ENCODE measurements at regions not wholly inside any gene's neighbourhood (a gene's known extent, or its start where the extent isn't known, plus 50 kb on each side); places are given as distances from the start of the nearest gene placed in this dataset.
"Not testable (repeated sequence)": the region's sequence is repeated elsewhere in the genome, so short reads cannot be mapped to it uniquely, and the experiment has no call there.

DNA sequence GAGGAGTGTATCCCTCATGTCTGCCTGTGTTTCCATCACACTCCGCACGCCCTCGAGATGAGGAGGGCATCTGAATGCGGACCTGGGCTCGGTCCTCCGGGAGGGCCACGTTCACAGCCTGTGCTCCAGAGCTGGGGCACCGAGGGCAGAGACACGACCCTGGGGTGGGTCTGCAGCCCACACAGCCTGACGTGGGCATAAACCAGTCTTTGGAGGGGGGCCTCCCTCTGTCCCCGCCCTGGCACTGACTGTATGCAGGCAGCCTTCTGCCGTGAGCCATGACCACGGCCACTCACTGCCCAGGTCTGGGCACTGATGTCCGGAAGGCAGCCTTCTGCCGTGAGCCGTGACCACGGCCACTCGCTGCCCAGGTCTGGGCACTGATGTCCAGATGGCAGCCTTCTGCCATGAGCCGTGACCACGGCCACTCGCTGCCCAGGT lies 1425.1 kb downstream of the BRD1 start:
- no peak for DNase-seq (ENCODE audit: extremely low read depth, insufficient read length)
- no peak overlapping the region for H3K4me3 ChIP-seq (replicated peaks; ENCODE audit: low read depth, low read length)
- TF ChIP-seq, protein P1, sequence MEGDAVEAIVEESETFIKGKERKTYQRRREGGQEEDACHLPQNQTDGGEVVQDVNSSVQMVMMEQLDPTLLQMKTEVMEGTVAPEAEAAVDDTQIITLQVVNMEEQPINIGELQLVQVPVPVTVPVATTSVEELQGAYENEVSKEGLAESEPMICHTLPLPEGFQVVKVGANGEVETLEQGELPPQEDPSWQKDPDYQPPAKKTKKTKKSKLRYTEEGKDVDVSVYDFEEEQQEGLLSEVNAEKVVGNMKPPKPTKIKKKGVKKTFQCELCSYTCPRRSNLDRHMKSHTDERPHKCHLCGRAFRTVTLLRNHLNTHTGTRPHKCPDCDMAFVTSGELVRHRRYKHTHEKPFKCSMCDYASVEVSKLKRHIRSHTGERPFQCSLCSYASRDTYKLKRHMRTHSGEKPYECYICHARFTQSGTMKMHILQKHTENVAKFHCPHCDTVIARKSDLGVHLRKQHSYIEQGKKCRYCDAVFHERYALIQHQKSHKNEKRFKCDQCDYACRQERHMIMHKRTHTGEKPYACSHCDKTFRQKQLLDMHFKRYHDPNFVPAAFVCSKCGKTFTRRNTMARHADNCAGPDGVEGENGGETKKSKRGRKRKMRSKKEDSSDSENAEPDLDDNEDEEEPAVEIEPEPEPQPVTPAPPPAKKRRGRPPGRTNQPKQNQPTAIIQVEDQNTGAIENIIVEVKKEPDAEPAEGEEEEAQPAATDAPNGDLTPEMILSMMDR (IDR thresholded peaks at IDR 0.05; ENCODE audit: insufficient read depth, low read length, poor library complexity, severe bottlenecking), result no peak
- no peaks in the 10 kb centered on the region for H3K27me3 ChIP-seq (replicated peaks; ENCODE audit: control insufficient read depth, insufficient read depth, low read length)
- H3K36me3 ChIP-seq (ENCODE audit: control insufficient read depth, insufficient read depth, low read length), result no peaks in the 10 kb centered on the region

DNA sequence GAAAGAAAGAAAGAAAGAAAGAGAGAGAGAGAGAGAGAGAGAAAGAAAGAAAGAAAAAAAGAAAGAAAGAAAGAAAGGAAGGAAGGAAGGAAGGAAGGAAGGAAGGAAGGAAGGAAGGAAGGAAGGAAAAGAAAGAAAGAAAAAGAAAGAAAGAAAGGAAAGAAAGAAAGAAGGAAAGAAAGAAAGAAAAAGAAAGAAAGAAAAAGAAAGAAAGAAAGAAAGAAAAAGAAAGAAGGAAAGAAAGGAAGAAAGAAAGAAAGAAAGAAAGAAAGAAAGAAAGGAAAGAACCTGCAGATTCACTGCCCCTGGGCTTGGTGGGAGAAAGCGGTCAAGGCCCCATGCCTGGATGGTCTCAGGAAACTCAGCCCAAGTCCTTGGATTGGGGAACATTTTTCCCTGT lies 1426.2 kb downstream of the BRD1 start:
- DNase-seq (ENCODE audit: extremely low read depth, insufficient read length); H3K36me3 ChIP-seq (ENCODE audit: control insufficient read depth, insufficient read depth, low read length); H3K4me3 ChIP-seq (replicated peaks; ENCODE audit: low read depth, low read length); H3K27me3 ChIP-seq (replicated peaks; ENCODE audit: control insufficient read depth, insufficient read depth, low read length): not testable (repeated sequence)

DNA sequence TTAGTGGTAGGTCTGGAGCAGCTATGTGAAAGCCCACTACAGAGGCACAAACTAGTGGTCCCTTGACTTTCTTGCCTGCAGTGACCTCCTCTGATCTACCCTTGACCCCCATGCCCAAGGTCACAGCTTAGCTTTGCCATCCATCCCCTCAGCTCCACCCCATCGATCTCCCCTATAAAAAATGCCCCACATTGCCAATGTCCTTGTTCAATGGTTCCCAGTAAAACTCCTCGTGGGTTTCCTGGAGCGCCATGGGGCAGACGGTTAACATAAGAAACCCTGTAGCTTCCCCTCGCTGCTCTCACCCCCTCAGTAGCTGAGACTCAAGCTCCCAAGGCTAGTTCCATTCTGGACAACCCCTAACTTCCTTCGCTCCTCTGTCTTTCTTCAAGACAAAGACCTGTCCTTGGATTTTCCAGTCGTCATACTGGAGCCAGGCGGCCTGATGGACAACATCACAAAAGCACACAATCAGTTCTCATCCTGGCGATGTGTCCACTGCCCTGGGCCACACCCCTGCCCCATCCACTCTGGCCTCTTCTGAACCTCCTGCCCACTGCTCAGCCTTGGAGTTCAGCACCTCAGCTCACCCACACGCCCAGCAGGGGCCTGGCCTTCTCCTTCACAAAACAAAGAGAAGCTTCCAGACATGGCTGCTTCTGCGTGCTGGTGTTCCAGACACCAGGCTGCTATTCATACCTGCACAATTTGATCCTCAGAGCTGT lies 1429.3 kb downstream of the BRD1 start:
- H3K36me3 ChIP-seq (ENCODE audit: control insufficient read depth, insufficient read depth, low read length), result no peaks in the 10 kb centered on the region
- H3K4me3 ChIP-seq (replicated peaks; ENCODE audit: low read depth, low read length), result no peak overlapping the region
- DNase-seq (ENCODE audit: extremely low read depth, insufficient read length), result no peak
- no peaks in the 10 kb centered on the region for H3K27me3 ChIP-seq (replicated peaks; ENCODE audit: control insufficient read depth, insufficient read depth, low read length)
- TF ChIP-seq, protein P1 (IDR thresholded peaks at IDR 0.05; ENCODE audit: insufficient read depth, low read length, poor library complexity, severe bottlenecking), result no peak

DNA sequence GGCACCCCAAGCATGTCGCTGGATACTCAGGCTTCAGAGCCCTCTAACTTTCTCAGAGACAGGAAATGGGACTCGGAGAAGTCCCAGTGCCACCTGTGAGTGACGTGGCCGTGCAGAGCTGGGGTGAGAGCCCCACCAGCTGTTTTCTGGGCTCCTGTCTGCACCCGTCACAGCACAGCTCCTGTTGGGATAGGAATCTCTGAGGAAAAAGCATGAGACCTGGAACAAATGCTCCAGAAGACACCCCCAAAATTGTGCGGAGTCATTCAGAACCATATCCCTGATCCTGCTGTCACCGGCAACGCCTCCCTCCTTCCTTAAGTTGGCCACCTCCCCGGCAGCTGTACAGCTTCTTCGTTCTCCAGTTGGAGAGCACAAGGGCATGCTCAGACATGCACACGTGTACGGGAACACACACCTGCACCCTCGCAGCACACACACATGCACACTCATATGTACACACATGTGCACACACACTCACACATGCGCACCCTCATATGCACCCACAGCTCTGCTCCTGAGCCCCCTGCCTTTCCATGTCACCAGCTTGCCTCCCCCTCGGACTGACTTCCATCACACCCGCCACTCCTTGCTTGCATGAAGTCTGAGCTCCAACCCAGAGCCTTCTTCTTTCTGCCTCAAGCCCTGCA lies 1430.0 kb downstream of the BRD1 start:
- H3K27me3 ChIP-seq (replicated peaks; ENCODE audit: control insufficient read depth, insufficient read depth, low read length), result no peaks in the 10 kb centered on the region
- no peak for DNase-seq (ENCODE audit: extremely low read depth, insufficient read length)
- TF ChIP-seq, protein P1 (IDR thresholded peaks at IDR 0.05; ENCODE audit: insufficient read depth, low read length, poor library complexity, severe bottlenecking), result no peak
- no peak overlapping the region for H3K4me3 ChIP-seq (replicated peaks; ENCODE audit: low read depth, low read length)
- H3K36me3 ChIP-seq (ENCODE audit: control insufficient read depth, insufficient read depth, low read length), result no peaks in the 10 kb centered on the region

DNA sequence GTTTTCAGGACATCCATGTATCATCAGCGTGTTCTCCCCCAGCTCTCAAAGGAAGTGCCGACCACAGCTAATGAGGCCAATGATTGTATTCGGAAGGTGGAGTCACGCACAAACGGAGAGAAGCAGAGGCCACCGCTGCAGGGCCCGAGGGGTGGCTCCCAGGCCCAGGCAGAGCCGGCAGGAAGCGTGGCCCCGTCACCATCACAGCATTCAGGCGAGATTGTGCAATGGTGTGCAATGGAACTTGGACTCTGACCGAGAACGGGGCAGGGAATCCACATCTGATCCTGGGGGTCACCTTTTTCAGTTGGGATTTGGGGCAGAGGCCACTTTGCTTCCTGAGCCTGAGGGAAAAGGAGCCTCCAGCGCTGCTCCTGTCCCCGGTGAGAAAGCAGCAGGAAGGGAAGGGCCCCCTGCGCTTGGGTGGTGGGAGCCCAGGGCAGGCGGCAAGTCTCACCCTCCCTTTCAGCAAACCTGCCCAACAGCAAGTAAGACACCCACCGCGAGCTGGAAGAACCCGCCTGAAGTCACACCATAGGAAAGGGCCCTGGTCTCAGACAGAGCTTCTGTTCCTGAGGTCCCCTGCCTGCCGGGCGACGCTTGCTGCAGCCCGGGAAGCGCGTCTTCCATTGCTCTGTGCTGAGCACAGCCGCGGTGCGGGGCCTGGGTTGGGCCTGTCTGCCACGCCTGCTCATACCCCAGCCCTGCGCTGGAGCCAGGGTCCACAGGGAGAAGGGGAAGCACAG lies 1430.7 kb downstream of the BRD1 start:
- Histone ChIP-seq H3K36me3 (ENCODE audit: control insufficient read depth, insufficient read depth, low read length) (no peaks in the 10 kb centered on the region), H3K27me3 (replicated peaks; ENCODE audit: control insufficient read depth, insufficient read depth, low read length) (no peaks in the 10 kb centered on the region), H3K4me3 (replicated peaks; ENCODE audit: low read depth, low read length) (no peak overlapping the region)
- no peak for DNase-seq (ENCODE audit: extremely low read depth, insufficient read length)
- TF ChIP-seq, protein P1 (IDR thresholded peaks at IDR 0.05; ENCODE audit: insufficient read depth, low read length, poor library complexity, severe bottlenecking), result no peak
